IMR-90 (cell line): ENCODE measurements at regions not wholly inside any gene's neighbourhood (a gene's known extent, or its start where the extent isn't known, plus 50 kb on each side); places are given as distances from the start of the nearest gene placed in this dataset.

Experiments used
- ATAC-seq: fragments of 200-7000 bp; cut with Tn5 transposase; 2 replicates; pipeline ENCODE4 v1.9.1; 2020; ENCODE audit warnings: low read depth, mild to moderate bottlenecking, moderate library complexity
- BruUV-seq: library from RNA; stranded (reverse); fragments of 400-500 nt; replicated peaks from 2 replicates; lab custom pipeline; 2021; lab: Mats Ljungman, UMichigan
- CTCF ChIA-PET: fragments of 300-600 bp; formaldehyde crosslinking; extraction: SDS; loops from one replicate; lab custom pipeline; 2021; ENCODE audit warnings: antibody characterized with exemption; lab: Yijun Ruan, JAX
- POLR2A ChIA-PET: fragments of 300-600 bp; sonication (Branson Sonifier 250); formaldehyde crosslinking; loops from one replicate; lab custom pipeline; 2022; ENCODE audit warnings: antibody characterized with exemption; ENCODE audit not compliant: unreplicated experiment; lab: Charles Lee
- DNase-seq: peaks from one replicate; pipeline ENCODE4 v3.0.0; 2013
- H2AFZ ChIP-seq: replicated peaks from 2 replicates; pipeline ENCODE3; 2013; ENCODE audit warnings: low read length, mild to moderate bottlenecking; ENCODE audit not compliant: poor library complexity
- H2AK5ac ChIP-seq: 2 replicates; pipeline ENCODE4 v1.6.1; 2013; ENCODE audit warnings: low read depth, low read length, inconsistent platforms
- H2AK9ac ChIP-seq: replicated peaks from 2 replicates; pipeline ENCODE3; 2013; ENCODE audit warnings: mild to moderate bottlenecking, low read depth, low read length, moderate library complexity; ENCODE audit not compliant: poor library complexity
- H2BK120ac ChIP-seq: 2 replicates; pipeline ENCODE4 v1.6.1; 2013; ENCODE audit warnings: low read depth, low read length, inconsistent platforms
- H2BK15ac ChIP-seq: 3 replicates; pipeline ENCODE4 v1.6.1; 2013; ENCODE audit warnings: low read depth, low read length, inconsistent platforms
- H2BK20ac ChIP-seq: 2 replicates; pipeline ENCODE4 v1.6.1; 2013; ENCODE audit warnings: low read depth, mild to moderate bottlenecking, inconsistent platforms, low read length, moderate library complexity
- H2BK5ac ChIP-seq: 2 replicates; pipeline ENCODE4 v1.6.1; 2013; ENCODE audit warnings: mild to moderate bottlenecking, low read depth, low read length, inconsistent platforms; ENCODE audit not compliant: poor library complexity, severe bottlenecking
- H3K14ac ChIP-seq: replicated peaks from 2 replicates; pipeline ENCODE4 v1.6.1; 2013; ENCODE audit warnings: low read depth, low read length, inconsistent platforms
- H3K18ac ChIP-seq: 2 replicates; pipeline ENCODE4 v1.6.1; 2013; ENCODE audit warnings: low read depth, low read length, control low read depth
- H3K23ac ChIP-seq: 2 replicates; pipeline ENCODE4 v1.6.1; 2013; ENCODE audit warnings: low read depth, low read length, inconsistent platforms
- H3K27ac ChIP-seq: 2 replicates; pipeline ENCODE4 v1.5.1; 2013; ENCODE audit warnings: mild to moderate bottlenecking, control low read depth, low read length; ENCODE audit not compliant: insufficient read depth
- H3K27me3 ChIP-seq: 2 replicates; pipeline ENCODE4 v1.6.1; 2013; ENCODE audit warnings: low read length; ENCODE audit not compliant: control insufficient read depth, insufficient read depth
- H3K36me3 ChIP-seq: 2 replicates; pipeline ENCODE4 v1.6.1; 2013; ENCODE audit warnings: low read length, mixed read lengths; ENCODE audit not compliant: control insufficient read depth, insufficient read depth
- H3K4ac ChIP-seq: 2 replicates; pipeline ENCODE4 v1.6.1; 2013; ENCODE audit warnings: low read depth, low read length, inconsistent platforms
- H3K4me1 ChIP-seq: 2 replicates; pipeline ENCODE4 v1.6.1; 2013; ENCODE audit warnings: low read length, mixed read lengths; ENCODE audit not compliant: control insufficient read depth, insufficient read depth
- H3K4me2 ChIP-seq: 2 replicates; pipeline ENCODE4 v1.6.1; 2013; ENCODE audit warnings: low read depth, mild to moderate bottlenecking, control low read depth, low read length, moderate library complexity
- H3K4me3 ChIP-seq: 2 replicates; pipeline ENCODE4 v1.5.1; 2013; ENCODE audit warnings: low read depth, mild to moderate bottlenecking, control low read depth, low read length, moderate library complexity; ENCODE audit not compliant: insufficient read depth
- H3K56ac ChIP-seq: 2 replicates; pipeline ENCODE4 v1.6.1; 2013; ENCODE audit warnings: low read length, inconsistent platforms; ENCODE audit not compliant: insufficient read depth; ENCODE audit errors: extremely low read depth
- H3K79me1 ChIP-seq, 2 experiments: 2 replicates each; pipeline ENCODE4 v1.6.1; 2013; ENCODE audit warnings: low read length in 2 of 2, inconsistent platforms in 1 of 2, low read depth in 1 of 2
- H3K9ac ChIP-seq: 2 replicates; pipeline ENCODE4 v1.6.1; 2013; ENCODE audit warnings: low read depth, low read length, control low read depth
- H3K9me1 ChIP-seq: 2 replicates; pipeline ENCODE4 v1.6.1; 2013; ENCODE audit warnings: low read length, inconsistent platforms; ENCODE audit not compliant: insufficient read depth
- H3K9me3 ChIP-seq: 2 replicates; pipeline ENCODE4 v1.6.1; 2013; ENCODE audit warnings: low read length; ENCODE audit not compliant: control insufficient read depth, insufficient read depth
- H4K20me1 ChIP-seq: 2 replicates; pipeline ENCODE4 v1.6.1; 2013; ENCODE audit warnings: low read length, inconsistent platforms; ENCODE audit not compliant: insufficient read depth
- H4K5ac ChIP-seq: 2 replicates; pipeline ENCODE4 v1.6.1; 2013; ENCODE audit warnings: mild to moderate bottlenecking, low read depth, low read length, control low read depth
- H4K8ac ChIP-seq, 2 experiments: 2 replicates each; pipeline ENCODE4 v1.6.1; 2013; ENCODE audit warnings: low read depth in 2 of 2, low read length in 2 of 2, control low read depth in 1 of 2, inconsistent platforms in 1 of 2
- H4K91ac ChIP-seq: 2 replicates; pipeline ENCODE4 v1.6.1; 2013; ENCODE audit warnings: low read depth, low read length, inconsistent platforms; ENCODE audit not compliant: insufficient read depth
- MAZ ChIP-seq: IDR thresholded peaks from 2 replicates; pipeline ENCODE4 v1.6.1; 2012; ENCODE audit warnings: low read depth, mild to moderate bottlenecking, low read length, improper control_type of control experiment, moderate library complexity, borderline replicate concordance
- RAD21 ChIP-seq: IDR thresholded peaks from 2 replicates; pipeline ENCODE4 v1.6.1; 2012; ENCODE audit warnings: low read length, improper control_type of control experiment
- RCOR1 ChIP-seq: IDR thresholded peaks from 2 replicates; pipeline ENCODE4 v1.6.1; 2012; ENCODE audit warnings: mild to moderate bottlenecking, low read length, improper control_type of control experiment; ENCODE audit not compliant: insufficient replicate concordance
- RFX5 ChIP-seq: IDR thresholded peaks from 2 replicates; pipeline ENCODE4 v1.8.0; 2012; ENCODE audit warnings: low read depth, mild to moderate bottlenecking, low read length, moderate library complexity
- SMC3 ChIP-seq: fragments of 150-350 bp; IDR thresholded peaks from 2 replicates; pipeline ENCODE4 v1.6.1; 2016; ENCODE audit warnings: low read depth, mild to moderate bottlenecking, antibody characterized with exemption, low read length, moderate library complexity
- WGBS, 2 experiments: methylation state at CpG; one replicate each; pipeline versions ENCODE4 v1.1.5 to v1.1.7; 2013; ENCODE audit warnings: missing lambda C conversion rate in 2 of 2; ENCODE audit not compliant: insufficient read length in 1 of 2; ENCODE audit errors: extremely low coverage in 2 of 2; 5-methylcytosine and 5-hydroxymethylcytosine counted together
- dilution Hi-C: fragments of 300-500 bp; cut with HindIII; formaldehyde crosslinking; loops from one replicate; pipeline ENCODE4 v1.14.3; 2018; ENCODE audit warnings: low sequenced_read_pairs; ENCODE audit not compliant: unreplicated experiment
- in situ Hi-C: fragments of 300-500 bp; cut with MboI; formaldehyde crosslinking; loops from 3 replicates; pipeline ENCODE4 v1.14.3; 2019; ENCODE audit warnings: low sequenced_read_pairs, inconsistent platforms, mixed read lengths
- intact Hi-C: fragments of 100-400 bp; cut with micrococcal nuclease; formaldehyde crosslinking; loops from 2 replicates; pipeline ENCODE4 v1.10.0; 2022
- TF ChIP-seq, protein P1 (sequence below): fragments of 150-350 bp; IDR thresholded peaks from 2 replicates; pipeline ENCODE4 v1.6.1; 2017; ENCODE audit warnings: mild to moderate bottlenecking, antibody characterized with exemption, low read length, low read depth
- TF ChIP-seq, protein P2 (sequence below): conservative IDR thresholded peaks from 2 replicates; pipeline ENCODE4 v1.5.1; 2012; ENCODE audit warnings: mild to moderate bottlenecking, low read depth, low read length, improper control_type of control experiment

DNA sequence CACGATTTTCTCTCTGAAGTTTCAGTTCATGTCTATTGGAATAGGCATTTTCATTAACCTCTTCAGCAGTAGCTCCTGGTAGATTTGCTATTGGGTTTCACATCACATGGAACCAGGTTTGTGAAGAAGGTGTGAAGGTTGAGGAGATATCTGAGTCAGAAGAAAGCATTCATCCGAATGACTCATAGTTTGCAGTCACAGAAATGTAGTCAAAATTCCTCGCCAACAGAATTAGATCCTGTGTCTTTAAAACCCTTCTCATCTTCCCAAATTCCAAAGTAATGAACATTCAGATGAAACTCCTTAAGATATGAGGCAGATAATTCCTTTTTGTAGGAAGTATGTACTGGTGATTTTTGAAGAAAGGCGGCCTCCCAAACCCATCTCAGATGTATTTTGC, 125.0 kb upstream of the LARGE1 start:
- no peaks in the 10 kb centered on the region for H3K79me1 ChIP-seq
- H3K27ac ChIP-seq: no peak overlapping the region
- no peaks in the 10 kb centered on the region for H3K9me1 ChIP-seq
- no peak overlapping the region for H4K8ac ChIP-seq
- no peaks in the 10 kb centered on the region for H4K20me1 ChIP-seq
- no peak overlapping the region for H2AK9ac ChIP-seq
- H3K18ac ChIP-seq: no peak overlapping the region
- H3K27me3 ChIP-seq: no peaks in the 10 kb centered on the region
- ChIA-PET POLR2A (no interaction called here), CTCF (no interaction called here)
- no peak overlapping the region for H2BK15ac ChIP-seq
- H2BK120ac ChIP-seq: no peak overlapping the region
- no peak overlapping the region for H4K5ac ChIP-seq
- H3K23ac ChIP-seq: no peak overlapping the region
- no peak overlapping the region for H2AK5ac ChIP-seq
- H4K91ac ChIP-seq: no peak overlapping the region
- intact Hi-C loops: no loop called here
- H3K9ac ChIP-seq: no peak overlapping the region
- H3K4ac ChIP-seq: no peak overlapping the region
- no peak overlapping the region for H3K4me2 ChIP-seq
- H2AFZ ChIP-seq: no peak overlapping the region
- H2BK5ac ChIP-seq: no peak overlapping the region
- WGBS, 2 experiments: no CpG with 5 or more reads among the region's 4 CpGs
- no peak overlapping the region for H2BK20ac ChIP-seq
- no peak overlapping the region for H3K14ac ChIP-seq
- DNase-seq (no peak), ATAC-seq (no peak)
- TF ChIP-seq RCOR1 (no peak), RAD21 (no peak), MAZ (no peak), SMC3 (no peak), RFX5 (no peak)
- TF ChIP-seq, protein P1, sequence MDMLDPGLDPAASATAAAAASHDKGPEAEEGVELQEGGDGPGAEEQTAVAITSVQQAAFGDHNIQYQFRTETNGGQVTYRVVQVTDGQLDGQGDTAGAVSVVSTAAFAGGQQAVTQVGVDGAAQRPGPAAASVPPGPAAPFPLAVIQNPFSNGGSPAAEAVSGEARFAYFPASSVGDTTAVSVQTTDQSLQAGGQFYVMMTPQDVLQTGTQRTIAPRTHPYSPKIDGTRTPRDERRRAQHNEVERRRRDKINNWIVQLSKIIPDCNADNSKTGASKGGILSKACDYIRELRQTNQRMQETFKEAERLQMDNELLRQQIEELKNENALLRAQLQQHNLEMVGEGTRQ: no peak
- TF ChIP-seq, protein P2, sequence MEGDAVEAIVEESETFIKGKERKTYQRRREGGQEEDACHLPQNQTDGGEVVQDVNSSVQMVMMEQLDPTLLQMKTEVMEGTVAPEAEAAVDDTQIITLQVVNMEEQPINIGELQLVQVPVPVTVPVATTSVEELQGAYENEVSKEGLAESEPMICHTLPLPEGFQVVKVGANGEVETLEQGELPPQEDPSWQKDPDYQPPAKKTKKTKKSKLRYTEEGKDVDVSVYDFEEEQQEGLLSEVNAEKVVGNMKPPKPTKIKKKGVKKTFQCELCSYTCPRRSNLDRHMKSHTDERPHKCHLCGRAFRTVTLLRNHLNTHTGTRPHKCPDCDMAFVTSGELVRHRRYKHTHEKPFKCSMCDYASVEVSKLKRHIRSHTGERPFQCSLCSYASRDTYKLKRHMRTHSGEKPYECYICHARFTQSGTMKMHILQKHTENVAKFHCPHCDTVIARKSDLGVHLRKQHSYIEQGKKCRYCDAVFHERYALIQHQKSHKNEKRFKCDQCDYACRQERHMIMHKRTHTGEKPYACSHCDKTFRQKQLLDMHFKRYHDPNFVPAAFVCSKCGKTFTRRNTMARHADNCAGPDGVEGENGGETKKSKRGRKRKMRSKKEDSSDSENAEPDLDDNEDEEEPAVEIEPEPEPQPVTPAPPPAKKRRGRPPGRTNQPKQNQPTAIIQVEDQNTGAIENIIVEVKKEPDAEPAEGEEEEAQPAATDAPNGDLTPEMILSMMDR: no peak
- H3K36me3 ChIP-seq: no peaks in the 10 kb centered on the region
- dilution Hi-C loops: no loop called here
- H3K4me3 ChIP-seq: no peak overlapping the region
- H3K4me1 ChIP-seq: no peaks in the 10 kb centered on the region
- BruUV-seq: no TSS peak
- in situ Hi-C loops: no loop called here
- H3K9me3 ChIP-seq: peaks cover 10% of the 10 kb centered on the region
- H3K56ac ChIP-seq: no peak overlapping the region
